D721Med (cell line): ENCODE measurements at regions not wholly inside any gene's neighbourhood (a gene's known extent, or its start where the extent isn't known, plus 50 kb on each side); places are given as distances from the start of the nearest gene placed in this dataset.
A peak's percentile ranks its signal among the peaks of the same experiment; 100 is the strongest.
"Not testable (repeated sequence)": the region's sequence is repeated elsewhere in the genome, so short reads cannot be mapped to it uniquely, and the experiment has no call there.

Experiments
- DNase-seq: peaks from one replicate; pipeline ENCODE4 v3.0.0; 2011; ENCODE audit warnings: low spot score; ENCODE audit not compliant: insufficient read length
- FAIRE-seq: peaks from 2 replicates; lab custom pipeline; 2011; peaks lifted over from hg19 to GRCh38; lab: Jason Lieb, UNC
- CTCF ChIP-seq: IDR thresholded peaks from 2 replicates; pipeline ENCODE4 v1.5.1; 2012; ENCODE audit warnings: mild to moderate bottlenecking, control low read depth; ENCODE audit not compliant: insufficient read depth; ENCODE audit errors: missing control alignments

- DNase-seq (no peak), FAIRE-seq (no peak)
- no peak for TF ChIP-seq CTCF
Measured at GRCh38 chr7:153772966-153773365, 279.2 kb upstream of the DPP6 start.

DNA sequence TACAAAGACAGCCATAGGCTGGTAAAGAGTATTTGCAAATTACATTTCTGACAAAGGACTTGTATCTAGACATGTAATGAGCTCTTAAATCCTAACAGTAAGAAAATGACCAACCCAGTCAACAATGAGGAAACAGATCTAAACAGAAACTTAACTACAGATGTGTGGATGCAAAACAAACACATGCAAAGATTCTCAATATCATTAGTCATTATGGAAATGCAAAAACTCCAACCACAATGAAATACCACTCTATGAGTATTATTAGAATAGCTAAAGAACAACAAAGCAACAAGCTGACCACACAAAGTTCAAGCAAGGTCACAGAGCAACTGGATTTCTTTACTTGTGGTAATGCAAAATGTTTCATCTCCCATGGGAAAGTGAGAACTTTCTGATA is 275.3 kb upstream of the DPP6 start:
- not testable (repeated sequence) for DNase-seq, FAIRE-seq

DNA sequence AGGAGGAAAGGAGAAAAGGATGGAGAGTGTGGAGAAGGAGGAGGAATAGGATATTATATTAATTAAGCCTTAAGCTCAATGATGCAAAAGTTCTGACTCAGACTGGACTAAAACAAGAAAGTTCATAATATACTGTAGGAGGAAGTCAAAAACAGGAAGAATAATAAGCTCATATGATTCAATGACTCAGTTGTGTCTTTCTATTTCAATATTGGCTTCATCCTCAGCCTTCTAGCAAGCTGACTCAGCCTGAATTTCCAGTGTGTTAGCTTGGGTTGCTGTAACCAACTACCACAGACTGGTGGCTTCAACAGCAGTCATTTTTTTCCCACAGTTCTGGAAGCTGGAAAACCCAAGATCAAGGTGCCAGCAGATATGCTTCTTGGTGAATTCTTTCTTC is 254.8 kb upstream of the DPP6 start:
- FAIRE-seq, DNase-seq: not testable (repeated sequence)

- no peak for FAIRE-seq
- no peak for TF ChIP-seq CTCF
- DNase-seq = no peak
Measured at GRCh38 chr7:153808117-153808516, 244.1 kb upstream of the DPP6 start.

- no peak for TF ChIP-seq CTCF
- no peak for FAIRE-seq
- no peak for DNase-seq
Measured at GRCh38 chr7:153829525-153829924, 222.7 kb upstream of the DPP6 start.

GRCh38 chr7:153832160-153832559 is 220.0 kb upstream of the DPP6 start:
- DNase-seq (no peak), FAIRE-seq (no peak)
- TF ChIP-seq CTCF = peak; percentile 27

DNA sequence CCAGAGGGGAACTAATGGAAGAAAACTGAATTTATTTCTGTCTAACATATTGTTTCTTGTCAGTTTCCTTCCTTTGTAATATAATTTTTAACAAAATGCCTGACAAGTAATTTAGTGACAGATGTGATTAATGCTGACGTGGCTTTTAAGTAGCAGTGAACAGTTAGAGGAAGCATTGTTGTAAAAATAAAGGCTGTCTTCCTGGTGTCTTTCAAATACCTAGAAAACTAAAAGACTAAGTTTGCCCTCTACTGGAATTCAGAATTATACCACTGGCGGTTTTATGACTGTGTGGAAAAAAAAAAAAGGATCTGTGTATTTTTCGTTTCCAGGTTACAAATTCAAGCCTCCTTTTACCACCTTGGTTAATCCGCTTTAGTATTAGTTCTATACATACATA is 217.1 kb upstream of the DPP6 start:
- no peak for FAIRE-seq
- DNase-seq = no peak
- no peak for TF ChIP-seq CTCF

GRCh38 chr7:153835712-153836265 is 216.4 kb upstream of the DPP6 start:
- no peak for FAIRE-seq
- no peak for TF ChIP-seq CTCF
- no peak for DNase-seq
